ENCODE measurements at regions not wholly inside any gene's neighbourhood (a gene's known extent, or its start where the extent isn't known, plus 50 kb on each side); places are given as distances from the start of the nearest gene placed in this dataset.

GRCh38 chr5:161235569-161235968, 311.0 kb downstream of the GABRB2 start:
- Mint-ChIP-seq H3K36me3 (no peaks in the 10 kb centered on the region), H3K27me3 (no peaks in the 10 kb centered on the region), H3K4me3 (no peak overlapping the region), H3K9me3 (no peaks in the 10 kb centered on the region), H3K27ac (no peak overlapping the region), H3K4me1 (no peaks in the 10 kb centered on the region)
- H3K9me3 ChIP-seq (ENCODE audit: control insufficient read depth in 2 of 2, low read length in 2 of 2) = no peaks in the 10 kb centered on the region
- H3K4me1 ChIP-seq (ENCODE audit: control insufficient read depth, insufficient read depth, low read length, poor library complexity, severe bottlenecking) = no peaks in the 10 kb centered on the region
- no peaks in the 10 kb centered on the region for H3K27me3 ChIP-seq (ENCODE audit: control insufficient read depth, insufficient read depth, low read length)
- H3K27ac ChIP-seq (ENCODE audit: insufficient read depth, low read length, poor library complexity, severe bottlenecking) = no peak overlapping the region
- no peak overlapping the region for H3K4me3 ChIP-seq (ENCODE audit: low read depth, low read length)
- no peaks in the 10 kb centered on the region for H3K36me3 ChIP-seq (ENCODE audit: control insufficient read depth, insufficient read depth, low read length)
- ATAC-seq (ENCODE audit: low read depth in 2 of 2) = no peak
- no peak for DNase-seq

- H3K36me3 ChIP-seq (ENCODE audit: control insufficient read depth, insufficient read depth, low read length) = no peaks in the 10 kb centered on the region
- no peaks in the 10 kb centered on the region for H3K9me3 ChIP-seq (ENCODE audit: control insufficient read depth in 2 of 2, low read length in 2 of 2)
- no peaks in the 10 kb centered on the region for H3K27me3 ChIP-seq (ENCODE audit: control insufficient read depth, insufficient read depth, low read length)
- Mint-ChIP-seq H3K9me3 (no peaks in the 10 kb centered on the region), H3K4me1 (no peaks in the 10 kb centered on the region), H3K27me3 (no peaks in the 10 kb centered on the region), H3K36me3 (no peaks in the 10 kb centered on the region), H3K27ac (no peak overlapping the region), H3K4me3 (no peak overlapping the region)
- H3K27ac ChIP-seq (ENCODE audit: insufficient read depth, low read length, poor library complexity, severe bottlenecking) = no peak overlapping the region
- H3K4me1 ChIP-seq (ENCODE audit: control insufficient read depth, insufficient read depth, low read length, poor library complexity, severe bottlenecking) = no peaks in the 10 kb centered on the region
- no peak overlapping the region for H3K4me3 ChIP-seq (ENCODE audit: low read depth, low read length)
- no peak for ATAC-seq (ENCODE audit: low read depth in 2 of 2)
- no peak for DNase-seq
Measured at GRCh38 chr5:161233553-161233952, 313.0 kb downstream of the GABRB2 start.

- Histone ChIP-seq H3K36me3 (ENCODE audit: control insufficient read depth, insufficient read depth, low read length) (no peaks in the 10 kb centered on the region), H3K9me3 (ENCODE audit: control insufficient read depth in 2 of 2, low read length in 2 of 2) (no peaks in the 10 kb centered on the region), H3K4me1 (ENCODE audit: control insufficient read depth, insufficient read depth, low read length, poor library complexity, severe bottlenecking) (no peaks in the 10 kb centered on the region), H3K27me3 (ENCODE audit: control insufficient read depth, insufficient read depth, low read length) (no peaks in the 10 kb centered on the region), H3K27ac (ENCODE audit: insufficient read depth, low read length, poor library complexity, severe bottlenecking) (no peak overlapping the region), H3K4me3 (ENCODE audit: low read depth, low read length) (no peak overlapping the region)
- Mint-ChIP-seq H3K27me3 (no peaks in the 10 kb centered on the region), H3K4me3 (no peak overlapping the region), H3K4me1 (no peaks in the 10 kb centered on the region), H3K9me3 (no peaks in the 10 kb centered on the region), H3K27ac (no peak overlapping the region), H3K36me3 (no peaks in the 10 kb centered on the region)
- DNase-seq (no peak), ATAC-seq (ENCODE audit: low read depth in 2 of 2) (no peak)
Measured at GRCh38 chr5:161230221-161230620, 316.3 kb downstream of the GABRB2 start.

- no peaks in the 10 kb centered on the region for H3K9me3 ChIP-seq (ENCODE audit: control insufficient read depth in 2 of 2, low read length in 2 of 2)
- no peak overlapping the region for H3K27ac ChIP-seq (ENCODE audit: insufficient read depth, low read length, poor library complexity, severe bottlenecking)
- ATAC-seq (ENCODE audit: low read depth in 2 of 2) = no peak
- no peak overlapping the region for H3K4me3 Mint-ChIP-seq
- H3K27ac Mint-ChIP-seq = no peak overlapping the region
- H3K4me1 ChIP-seq (ENCODE audit: control insufficient read depth, insufficient read depth, low read length, poor library complexity, severe bottlenecking) = no peaks in the 10 kb centered on the region
- H3K36me3 Mint-ChIP-seq = no peaks in the 10 kb centered on the region
- no peak for DNase-seq
- no peaks in the 10 kb centered on the region for H3K4me1 Mint-ChIP-seq
- peaks cover 0 to 5% (median 0%) of the 10 kb centered on the region in 7 donors for H3K9me3 Mint-ChIP-seq
- no peak overlapping the region for H3K4me3 ChIP-seq (ENCODE audit: low read depth, low read length)
- H3K27me3 ChIP-seq (ENCODE audit: control insufficient read depth, insufficient read depth, low read length) = no peaks in the 10 kb centered on the region
- H3K36me3 ChIP-seq (ENCODE audit: control insufficient read depth, insufficient read depth, low read length) = no peaks in the 10 kb centered on the region
- no peaks in the 10 kb centered on the region for H3K27me3 Mint-ChIP-seq
Measured at GRCh38 chr5:161219816-161220215, 326.7 kb downstream of the GABRB2 start.

- Histone ChIP-seq H3K4me1 (ENCODE audit: control insufficient read depth, insufficient read depth, low read length, poor library complexity, severe bottlenecking) (no peaks in the 10 kb centered on the region), H3K27me3 (ENCODE audit: control insufficient read depth, insufficient read depth, low read length) (no peaks in the 10 kb centered on the region), H3K36me3 (ENCODE audit: control insufficient read depth, insufficient read depth, low read length) (no peaks in the 10 kb centered on the region), H3K9me3 (ENCODE audit: control insufficient read depth in 2 of 2, low read length in 2 of 2) (no peaks in the 10 kb centered on the region), H3K4me3 (ENCODE audit: low read depth, low read length) (no peak overlapping the region), H3K27ac (ENCODE audit: insufficient read depth, low read length, poor library complexity, severe bottlenecking) (no peak overlapping the region)
- Mint-ChIP-seq H3K4me3 (no peak overlapping the region), H3K9me3 (peaks cover 0 to 5% (median 0%) of the 10 kb centered on the region in 7 donors), H3K4me1 (no peaks in the 10 kb centered on the region), H3K27me3 (no peaks in the 10 kb centered on the region), H3K27ac (no peak overlapping the region), H3K36me3 (no peaks in the 10 kb centered on the region)
- ATAC-seq (ENCODE audit: low read depth in 2 of 2) (no peak), DNase-seq (no peak)
Measured at GRCh38 chr5:161216877-161217276, 329.6 kb downstream of the GABRB2 start.

- H3K4me3 Mint-ChIP-seq = no peak overlapping the region
- H3K9me3 Mint-ChIP-seq = peaks cover 0 to 2% (median 0%) of the 10 kb centered on the region in 7 donors
- H3K9me3 ChIP-seq (ENCODE audit: control insufficient read depth in 2 of 2, low read length in 2 of 2) = no peaks in the 10 kb centered on the region
- no peaks in the 10 kb centered on the region for H3K27me3 Mint-ChIP-seq
- no peak overlapping the region for H3K27ac ChIP-seq (ENCODE audit: insufficient read depth, low read length, poor library complexity, severe bottlenecking)
- H3K36me3 Mint-ChIP-seq = no peaks in the 10 kb centered on the region
- no peak overlapping the region for H3K27ac Mint-ChIP-seq
- H3K4me1 ChIP-seq (ENCODE audit: control insufficient read depth, insufficient read depth, low read length, poor library complexity, severe bottlenecking) = no peaks in the 10 kb centered on the region
- H3K27me3 ChIP-seq (ENCODE audit: control insufficient read depth, insufficient read depth, low read length) = no peaks in the 10 kb centered on the region
- no peaks in the 10 kb centered on the region for H3K4me1 Mint-ChIP-seq
- H3K36me3 ChIP-seq (ENCODE audit: control insufficient read depth, insufficient read depth, low read length) = no peaks in the 10 kb centered on the region
- DNase-seq (no peak), ATAC-seq (ENCODE audit: low read depth in 2 of 2) (no peak)
- no peak overlapping the region for H3K4me3 ChIP-seq (ENCODE audit: low read depth, low read length)
Measured at GRCh38 chr5:161212123-161212712, 334.3 kb downstream of the GABRB2 start.

- Histone ChIP-seq H3K27ac (ENCODE audit: insufficient read depth, low read length, poor library complexity, severe bottlenecking) (no peak overlapping the region), H3K9me3 (ENCODE audit: control insufficient read depth in 2 of 2, low read length in 2 of 2) (no peaks in the 10 kb centered on the region), H3K27me3 (ENCODE audit: control insufficient read depth, insufficient read depth, low read length) (no peaks in the 10 kb centered on the region), H3K36me3 (ENCODE audit: control insufficient read depth, insufficient read depth, low read length) (no peaks in the 10 kb centered on the region), H3K4me1 (ENCODE audit: control insufficient read depth, insufficient read depth, low read length, poor library complexity, severe bottlenecking) (no peaks in the 10 kb centered on the region), H3K4me3 (ENCODE audit: low read depth, low read length) (no peak overlapping the region)
- Mint-ChIP-seq H3K27me3 (no peaks in the 10 kb centered on the region), H3K9me3 (peaks cover 0 to 15% (median 3%) of the 10 kb centered on the region in 7 donors), H3K36me3 (no peaks in the 10 kb centered on the region), H3K4me3 (no peak overlapping the region), H3K4me1 (no peaks in the 10 kb centered on the region), H3K27ac (no peak overlapping the region)
- no peak for DNase-seq
- no peak for ATAC-seq (ENCODE audit: low read depth in 2 of 2)
Measured at GRCh38 chr5:161201558-161201957, 345.0 kb downstream of the GABRB2 start.

GRCh38 chr5:161190778-161191177, 338.8 kb upstream of the ATP10B start:
- no peak for DNase-seq
- Mint-ChIP-seq H3K4me3 (no peak overlapping the region), H3K36me3 (no peaks in the 10 kb centered on the region)

More at GRCh38 chr5:161190778-161191177, 338.8 kb upstream of the ATP10B start:
- ATAC-seq (ENCODE audit: low read depth in 2 of 2) = no peak
- Histone ChIP-seq H3K9me3 (ENCODE audit: control insufficient read depth in 2 of 2, low read length in 2 of 2) (no peaks in the 10 kb centered on the region), H3K27ac (ENCODE audit: insufficient read depth, low read length, poor library complexity, severe bottlenecking) (no peak overlapping the region), H3K4me1 (ENCODE audit: control insufficient read depth, insufficient read depth, low read length, poor library complexity, severe bottlenecking) (no peaks in the 10 kb centered on the region), H3K4me3 (ENCODE audit: low read depth, low read length) (no peak overlapping the region), H3K36me3 (ENCODE audit: control insufficient read depth, insufficient read depth, low read length) (no peaks in the 10 kb centered on the region), H3K27me3 (ENCODE audit: control insufficient read depth, insufficient read depth, low read length) (no peaks in the 10 kb centered on the region)
- Mint-ChIP-seq H3K4me1 (no peaks in the 10 kb centered on the region), H3K27ac (no peak overlapping the region), H3K27me3 (no peaks in the 10 kb centered on the region), H3K9me3 (no peaks in the 10 kb centered on the region)
